NCI-H2029 (cell line): ENCODE measurements at regions not wholly inside any gene's neighbourhood (a gene's known extent, or its start where the extent isn't known, plus 50 kb on each side); places are given as distances from the start of the nearest gene placed in this dataset.

Experiments
- DNase-seq: peaks from one replicate; lab custom pipeline; 2025; lab: John Stamatoyannopoulos, UW

GRCh38 chr2:177020524-177021119 lies 192.0 kb upstream of the HNRNPA3 start:
- DNase-seq = no peak

DNA sequence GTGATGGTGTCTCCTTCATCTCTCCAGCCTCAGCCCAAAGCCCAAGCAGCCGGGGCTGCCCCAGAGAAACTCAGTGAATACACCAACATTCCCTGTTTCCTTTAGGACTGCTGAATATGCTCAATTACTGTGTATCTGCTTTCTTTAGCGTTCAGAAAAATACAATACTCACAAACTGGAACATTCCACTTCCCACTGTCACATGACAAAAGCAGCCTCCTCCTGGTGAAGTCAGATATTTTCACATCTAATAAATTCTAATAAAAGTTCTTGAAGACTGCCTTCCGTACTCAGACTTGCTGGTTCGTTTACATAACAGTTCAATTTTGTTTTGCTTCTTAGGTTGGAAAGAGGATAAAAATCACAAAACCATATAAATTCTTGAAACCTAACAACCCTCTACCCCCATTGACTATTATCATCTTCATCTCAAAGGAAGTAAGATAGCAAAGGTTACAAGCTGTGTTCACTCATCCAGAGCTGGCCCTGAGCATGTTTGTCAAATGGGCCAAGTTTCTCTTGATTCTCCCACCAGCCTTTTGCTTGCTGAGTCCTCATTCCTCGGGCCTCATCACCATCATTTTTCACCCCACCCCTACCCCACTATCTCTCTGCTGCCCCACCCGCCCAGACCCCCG lies 190.8 kb upstream of the HNRNPA3 start:
- DNase-seq = no peak

DNA sequence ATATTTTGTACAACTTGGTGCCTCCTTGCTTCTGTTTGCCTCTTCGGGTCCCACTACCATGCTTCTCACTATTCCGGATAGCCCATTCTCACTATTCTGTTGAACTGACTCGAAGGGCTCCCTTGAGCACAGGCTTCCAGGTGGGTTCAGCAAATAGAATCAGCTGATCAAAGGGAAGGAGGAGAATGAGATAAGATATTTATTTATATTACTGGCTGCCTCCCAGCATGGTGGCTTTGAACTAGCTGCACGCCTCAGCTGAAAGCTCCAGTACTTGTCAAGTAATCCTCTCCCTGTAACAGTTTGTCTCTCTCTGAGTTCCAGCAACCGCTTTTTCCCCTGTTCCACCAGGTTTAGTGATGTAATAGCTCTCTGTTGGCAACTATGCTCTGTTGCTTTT lies 187.8 kb upstream of the HNRNPA3 start:
- no peak for DNase-seq

DNA sequence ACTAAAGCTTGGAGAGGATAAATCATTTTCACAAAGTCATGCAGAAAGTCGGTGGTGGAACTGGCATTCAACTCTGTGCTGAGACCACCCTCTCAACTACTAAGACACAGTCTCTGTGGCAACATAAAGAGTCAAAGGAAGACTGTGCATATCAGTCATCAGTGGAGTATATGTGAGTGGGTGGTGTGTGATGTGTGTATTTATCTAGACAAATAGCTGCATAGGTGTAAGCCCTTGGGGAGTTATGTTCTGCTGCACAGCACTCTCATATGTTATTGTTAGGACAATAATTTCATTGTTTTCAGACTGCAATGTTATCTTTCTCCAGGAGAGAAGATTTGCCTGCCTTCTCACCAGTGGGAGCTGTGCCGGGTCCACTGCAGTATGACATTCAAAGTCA lies 186.3 kb upstream of the HNRNPA3 start:
- DNase-seq = no peak

DNA sequence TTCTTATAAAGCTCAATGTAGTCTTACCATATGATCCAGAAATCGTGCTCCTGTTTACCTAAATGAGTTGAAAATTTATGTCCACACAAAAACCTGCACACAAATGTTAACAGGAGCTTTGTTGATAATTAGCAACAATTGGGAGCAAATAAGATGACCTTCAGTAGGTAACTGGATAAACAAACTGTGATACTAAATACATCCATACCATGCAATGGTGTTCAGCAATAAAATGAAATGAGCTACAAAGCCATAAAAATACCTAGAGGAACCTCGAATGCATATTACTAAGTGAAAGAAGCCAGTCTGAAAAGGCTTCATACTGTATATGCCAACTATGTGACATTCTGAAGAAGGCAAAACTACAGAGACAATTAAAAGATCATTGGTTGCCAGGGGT lies 185.6 kb upstream of the HNRNPA3 start:
- DNase-seq = no peak

DNA sequence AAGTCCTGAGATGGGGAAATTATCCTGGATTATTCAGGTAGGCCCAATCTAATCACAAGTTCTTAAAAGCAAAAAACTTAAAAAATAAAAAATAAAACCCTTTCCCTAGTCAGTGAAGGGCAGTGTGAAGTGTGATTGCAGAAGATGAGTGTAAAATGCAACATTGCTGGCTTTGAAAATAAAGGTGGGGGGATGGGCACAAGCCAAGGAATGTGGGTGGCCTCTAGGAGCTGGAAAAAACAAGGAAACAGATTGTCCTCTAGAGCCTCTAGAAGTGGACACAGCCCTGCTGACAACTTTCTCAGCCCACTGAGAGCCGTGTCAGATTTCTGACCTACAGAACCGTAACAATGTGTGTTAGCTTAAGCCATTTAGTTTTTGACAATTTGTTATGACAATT lies 184.3 kb upstream of the HNRNPA3 start:
- DNase-seq = no peak

DNA sequence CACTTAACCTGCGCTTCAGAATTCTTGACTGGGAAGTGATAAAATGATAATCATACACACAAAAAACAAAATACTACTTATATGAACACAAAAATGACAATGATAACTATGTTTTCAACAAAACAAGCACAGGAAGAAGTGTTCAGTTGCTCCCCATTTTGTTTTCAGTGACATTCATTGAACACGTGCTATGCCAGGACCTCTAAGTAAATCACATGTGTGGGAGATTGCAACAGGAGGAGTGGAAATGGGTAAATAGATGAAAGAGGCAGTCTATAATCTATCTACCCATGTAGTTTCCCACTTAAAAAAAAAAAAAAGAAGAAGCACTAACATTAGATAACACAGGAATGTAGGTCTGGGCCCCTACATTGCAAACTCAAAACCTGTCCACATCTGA lies 183.5 kb upstream of the HNRNPA3 start:
- DNase-seq = no peak

- no peak for DNase-seq
These were observed 183.1 kb upstream of the HNRNPA3 start for GRCh38 chr2:177029501-177029900.

DNA sequence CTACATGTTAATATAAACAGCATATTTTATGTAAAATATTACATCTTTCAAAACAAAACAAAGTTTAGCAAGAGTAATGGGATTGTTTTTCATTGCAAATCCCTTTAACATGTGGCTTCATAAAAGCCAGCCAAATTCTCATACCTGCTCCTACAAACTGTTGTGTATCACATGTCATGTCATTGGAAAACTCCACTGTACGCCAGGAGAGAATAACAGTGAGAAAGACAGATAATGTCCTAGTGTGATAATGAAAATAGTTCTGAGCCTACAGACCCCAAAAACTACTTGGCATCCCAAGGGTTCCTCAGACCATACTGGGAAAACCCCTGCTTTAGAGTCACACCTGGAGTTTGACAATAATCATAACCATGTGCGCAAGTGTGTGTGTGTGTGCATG lies 182.7 kb upstream of the HNRNPA3 start:
- DNase-seq = no peak

GRCh38 chr2:177030451-177031105 lies 182.0 kb upstream of the HNRNPA3 start:
- DNase-seq = no peak

- no peak for DNase-seq
These were observed 181.0 kb upstream of the HNRNPA3 start for GRCh38 chr2:177031438-177032180.

- no peak for DNase-seq
These were observed 175.8 kb upstream of the HNRNPA3 start for GRCh38 chr2:177036747-177037146.

DNA sequence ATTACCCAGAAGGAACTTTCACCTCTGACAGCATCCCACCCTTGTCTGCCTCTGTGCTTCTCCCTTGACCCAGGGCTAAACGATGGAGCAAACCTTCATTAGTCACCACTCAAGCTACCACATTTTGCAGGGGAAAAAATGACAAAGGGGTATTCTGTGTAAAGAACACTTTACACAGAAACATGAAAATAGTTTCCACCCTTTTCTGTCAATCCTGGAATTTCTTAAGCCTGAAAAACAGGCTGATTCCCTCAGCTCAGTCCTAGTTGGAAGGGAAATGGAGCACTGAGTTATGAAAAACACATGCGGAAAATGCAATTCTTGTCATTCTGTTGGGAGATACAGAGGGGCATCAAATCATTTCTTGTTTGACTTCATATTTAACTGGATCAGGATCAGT lies 175.0 kb upstream of the HNRNPA3 start:
- DNase-seq = no peak

DNA sequence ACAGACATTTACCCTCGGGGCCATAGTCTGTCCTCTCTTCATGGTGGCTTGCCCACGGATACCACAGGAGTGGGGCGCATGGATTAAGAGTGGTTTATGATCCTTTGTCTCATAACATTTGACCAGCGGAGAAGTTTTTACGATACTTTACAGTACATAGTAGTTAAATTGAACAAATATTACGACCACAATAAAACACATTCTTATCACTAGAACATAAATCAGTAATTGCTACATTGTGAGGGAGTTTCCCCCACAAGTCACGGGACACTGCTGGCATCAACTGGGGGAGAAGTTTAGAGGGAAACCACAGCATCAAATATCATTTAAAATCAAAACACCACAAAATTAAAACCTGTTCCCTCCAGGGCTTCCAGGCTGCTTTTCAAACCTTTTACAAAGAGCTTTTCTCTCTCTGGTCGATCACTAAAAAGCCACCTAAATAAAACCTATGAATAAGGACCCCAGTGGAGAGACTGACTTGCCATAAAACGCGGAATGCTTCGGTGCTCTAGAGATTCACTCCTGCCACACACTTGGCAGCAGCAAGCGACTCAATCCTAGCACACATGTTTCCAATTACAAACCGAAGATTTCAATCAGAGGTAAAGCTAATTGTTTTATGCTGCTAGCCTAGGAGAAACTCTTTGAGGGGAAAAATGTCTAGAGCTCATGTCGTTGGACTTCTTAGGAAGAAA lies 173.7 kb upstream of the HNRNPA3 start:
- DNase-seq = no peak

- DNase-seq = no peak
These were observed 170.3 kb upstream of the HNRNPA3 start for GRCh38 chr2:177042311-177042710.

GRCh38 chr2:177044671-177045070 lies 167.9 kb upstream of the HNRNPA3 start:
- no peak for DNase-seq

- DNase-seq = no peak
These were observed 163.6 kb upstream of the HNRNPA3 start for GRCh38 chr2:177048981-177049380.

- no peak for DNase-seq
These were observed 161.3 kb upstream of the HNRNPA3 start for GRCh38 chr2:177051278-177051677.

GRCh38 chr2:177052471-177052870 lies 160.1 kb upstream of the HNRNPA3 start:
- no peak for DNase-seq

- DNase-seq = no peak
These were observed 159.6 kb upstream of the HNRNPA3 start for GRCh38 chr2:177053038-177053437.

DNA sequence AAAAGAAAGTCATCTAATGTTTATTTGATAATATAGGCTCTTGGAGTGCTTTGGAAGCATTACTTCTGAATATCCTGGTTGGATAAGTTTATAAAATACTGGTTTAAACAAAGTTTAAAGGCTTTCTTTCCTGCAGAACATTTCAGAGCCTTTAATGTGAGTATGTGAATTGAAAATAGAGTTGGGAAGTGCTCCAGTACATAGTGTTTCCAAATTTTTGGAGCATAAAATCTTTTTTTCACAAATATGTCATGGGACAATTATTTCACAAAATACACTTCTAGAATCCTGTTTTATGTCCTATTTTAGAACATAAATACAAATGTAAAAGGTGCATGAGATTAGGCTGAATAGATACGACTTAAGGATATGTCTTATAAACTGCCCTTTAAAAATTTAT lies 158.9 kb upstream of the HNRNPA3 start:
- DNase-seq = no peak

GRCh38 chr2:177056481-177056929 lies 156.1 kb upstream of the HNRNPA3 start:
- no peak for DNase-seq
